ENCODE measurements at regions not wholly inside any gene's neighbourhood (a gene's known extent, or its start where the extent isn't known, plus 50 kb on each side); places are given as distances from the start of the nearest gene placed in this dataset.

- TF ChIP-seq CTCF (IDR thresholded peaks at IDR 0.05), result no peak
- Histone ChIP-seq H3K36me3 (no peaks in the 10 kb centered on the region), H3K27me3 (replicated peaks; ENCODE audit: insufficient read depth) (no peaks in the 10 kb centered on the region), H3K4me1 (ENCODE audit: control insufficient read depth in 1 of 2, low read depth in 2 of 2) (no peaks in the 10 kb centered on the region), H3K27ac (no peak overlapping the region), H3K4me3 (no peak overlapping the region), H3K9me3 (no peaks in the 10 kb centered on the region)
- ATAC-seq (ENCODE audit: insufficient number of reproducible peaks, low FRiP score, low read depth) (no peak), DNase-seq (ENCODE audit: low spot score) (no peak)
These were observed 99.2 kb downstream of the PHETA1 start for GRCh38 chr12:111269718-111270117.

DNA sequence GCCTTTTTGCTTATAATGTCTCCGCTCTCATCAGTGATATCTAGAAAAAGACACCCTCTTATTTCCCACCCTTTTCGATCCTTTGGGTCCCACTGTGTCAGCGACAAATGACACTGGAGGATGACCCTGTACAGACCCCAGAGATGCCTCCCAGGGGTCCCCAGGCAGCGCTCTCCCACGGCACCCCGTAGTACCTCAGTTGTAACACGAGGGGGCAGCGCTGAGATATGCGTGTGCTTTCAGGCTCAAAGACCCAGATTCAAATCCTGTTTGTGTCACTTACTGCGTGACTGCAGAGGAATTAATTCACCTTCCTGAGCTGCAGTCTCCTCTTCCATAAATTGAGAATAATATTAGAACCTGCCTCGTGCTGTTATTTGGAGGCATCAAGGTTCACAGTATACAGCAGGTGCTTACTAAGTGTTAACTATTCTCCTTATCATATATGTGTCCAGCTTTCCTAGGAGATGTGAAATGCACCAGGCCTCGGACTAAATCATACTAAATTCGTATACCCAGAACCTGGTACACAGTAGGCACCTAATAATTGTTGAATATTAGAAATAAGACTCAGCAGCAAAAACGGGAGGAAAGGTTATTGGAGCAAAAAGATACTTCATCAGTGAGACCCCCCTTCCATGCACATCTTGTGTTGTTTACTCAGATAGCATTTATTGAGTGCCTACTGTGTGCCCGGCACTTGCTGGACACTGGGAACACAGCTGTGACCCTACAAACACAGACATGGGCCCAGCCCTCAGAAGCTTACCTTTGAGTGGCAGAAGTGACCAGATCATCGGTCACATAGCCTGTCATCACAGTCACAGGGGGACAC, 99.9 kb downstream of the PHETA1 start:
- no peak overlapping the region for H3K27ac ChIP-seq
- H3K9me3 ChIP-seq, result no peaks in the 10 kb centered on the region
- H3K27me3 ChIP-seq (replicated peaks; ENCODE audit: insufficient read depth), result no peaks in the 10 kb centered on the region
- H3K4me3 ChIP-seq, result no peak overlapping the region
- no peak for TF ChIP-seq CTCF (IDR thresholded peaks at IDR 0.05)
- H3K36me3 ChIP-seq, result no peaks in the 10 kb centered on the region
- H3K4me1 ChIP-seq (ENCODE audit: control insufficient read depth in 1 of 2, low read depth in 2 of 2), result no peaks in the 10 kb centered on the region
- no peak for ATAC-seq (ENCODE audit: insufficient number of reproducible peaks, low FRiP score, low read depth)
- no peak for DNase-seq (ENCODE audit: low spot score)

DNA sequence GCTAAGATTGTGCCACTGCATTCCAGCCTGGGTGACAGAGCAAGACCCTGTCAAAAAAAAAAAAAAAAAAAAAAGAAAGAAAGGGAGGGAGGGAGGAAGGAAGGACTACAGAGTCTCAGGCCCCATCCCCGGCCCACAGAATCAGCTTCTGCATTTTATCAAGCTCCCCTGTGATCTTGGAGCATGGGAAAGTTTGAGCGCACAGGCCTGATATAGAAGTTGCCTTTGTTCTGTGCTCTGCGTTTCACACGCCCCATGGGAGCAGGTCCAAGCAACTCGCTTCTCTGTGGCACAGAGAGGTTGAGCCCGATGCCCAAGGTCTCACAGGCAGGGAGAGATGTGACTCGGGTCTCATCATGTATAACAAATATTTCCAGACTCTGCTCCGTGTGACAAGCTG, 101.8 kb downstream of the PHETA1 start:
- no peaks in the 10 kb centered on the region for H3K36me3 ChIP-seq
- DNase-seq (ENCODE audit: low spot score) (no peak), ATAC-seq (ENCODE audit: insufficient number of reproducible peaks, low FRiP score, low read depth) (no peak)
- H3K27ac ChIP-seq, result no peak overlapping the region
- TF ChIP-seq CTCF (IDR thresholded peaks at IDR 0.05), result no peak
- no peaks in the 10 kb centered on the region for H3K27me3 ChIP-seq (replicated peaks; ENCODE audit: insufficient read depth)
- H3K4me1 ChIP-seq (ENCODE audit: control insufficient read depth in 1 of 2, low read depth in 2 of 2), result no peaks in the 10 kb centered on the region
- H3K4me3 ChIP-seq, result no peak overlapping the region
- H3K9me3 ChIP-seq, result no peaks in the 10 kb centered on the region

DNA sequence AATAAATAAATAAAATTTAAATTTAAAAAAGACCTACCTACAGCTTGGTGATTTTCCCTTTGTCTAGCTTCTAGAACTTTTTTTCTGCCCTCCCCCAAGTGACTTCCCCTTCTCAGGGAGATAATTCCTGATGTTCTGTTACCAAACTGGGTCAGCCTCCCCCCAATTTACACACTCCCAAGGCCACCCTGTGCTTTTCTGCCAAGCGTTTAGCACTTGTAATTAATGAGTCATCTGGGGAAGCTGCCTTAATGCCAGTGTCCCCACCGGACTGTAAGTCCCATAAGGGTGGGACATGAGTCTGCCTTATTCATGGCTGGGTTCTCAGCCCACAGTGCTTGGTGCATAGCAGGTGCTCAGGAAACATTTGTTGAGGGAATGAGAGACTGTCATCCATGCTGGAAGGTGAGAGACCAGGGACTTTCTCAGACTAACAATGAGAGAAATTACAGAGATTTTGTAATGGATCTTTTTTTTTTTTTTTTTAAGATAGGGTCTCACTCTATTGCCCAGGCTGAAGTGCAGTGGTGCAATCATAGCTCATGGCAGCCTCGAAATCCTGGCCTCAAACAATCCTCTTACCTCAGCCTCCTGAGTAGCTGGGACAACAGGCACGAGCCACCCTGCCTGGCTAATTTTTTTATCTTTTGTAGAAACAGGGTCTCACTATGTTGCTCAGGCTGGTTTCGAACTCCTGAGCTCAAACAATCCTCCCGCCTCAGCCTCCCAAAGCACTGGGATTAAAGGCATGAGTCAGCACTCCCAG, 106.8 kb downstream of the PHETA1 start:
- no peak for DNase-seq (ENCODE audit: low spot score)
- TF ChIP-seq CTCF (IDR thresholded peaks at IDR 0.05), result no peak

DNA sequence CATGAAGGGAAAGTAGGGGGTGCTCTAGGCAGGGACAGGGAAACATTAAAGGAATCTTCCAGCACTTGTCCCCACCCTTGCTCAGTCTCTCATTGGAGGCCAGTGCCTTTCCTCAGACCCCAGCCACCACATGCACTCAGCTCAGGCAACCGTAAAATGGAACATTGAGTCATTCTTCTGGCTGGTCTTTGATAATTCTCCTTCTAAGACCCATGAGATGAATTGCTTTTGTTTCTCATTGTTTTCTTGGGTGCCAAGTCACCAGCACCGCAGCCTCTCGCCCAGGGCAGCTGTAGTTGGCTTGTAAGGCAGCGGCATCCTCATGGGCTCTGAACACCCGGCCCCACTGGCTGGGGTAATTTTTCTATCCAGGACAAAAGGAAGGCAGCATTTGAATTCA, 108.2 kb downstream of the PHETA1 start:
- Histone ChIP-seq H3K27me3 (replicated peaks; ENCODE audit: insufficient read depth) (no peaks in the 10 kb centered on the region), H3K4me1 (ENCODE audit: control insufficient read depth in 1 of 2, low read depth in 2 of 2) (no peaks in the 10 kb centered on the region), H3K4me3 (no peak overlapping the region), H3K36me3 (no peaks in the 10 kb centered on the region), H3K9me3 (no peaks in the 10 kb centered on the region), H3K27ac (no peak overlapping the region)
- ATAC-seq (ENCODE audit: insufficient number of reproducible peaks, low FRiP score, low read depth), result no peak
- TF ChIP-seq CTCF (IDR thresholded peaks at IDR 0.05), result no peak
- DNase-seq (ENCODE audit: low spot score), result no peak

More for the DNA sequence above, 106.8 kb downstream of the PHETA1 start:
- Histone ChIP-seq H3K27ac (no peak overlapping the region), H3K4me3 (no peak overlapping the region), H3K27me3 (replicated peaks; ENCODE audit: insufficient read depth) (no peaks in the 10 kb centered on the region), H3K4me1 (ENCODE audit: control insufficient read depth in 1 of 2, low read depth in 2 of 2) (no peaks in the 10 kb centered on the region), H3K9me3 (no peaks in the 10 kb centered on the region), H3K36me3 (no peaks in the 10 kb centered on the region)
- no peak for ATAC-seq (ENCODE audit: insufficient number of reproducible peaks, low FRiP score, low read depth)

Measured in thoracic aorta (tissue), 2 donors.